ENCODE measurements at regions not wholly inside any gene's neighbourhood (a gene's known extent, or its start where the extent isn't known, plus 50 kb on each side); places are given as distances from the start of the nearest gene placed in this dataset.

- Histone ChIP-seq H3K27me3 (ENCODE audit: control insufficient read depth, insufficient read depth, low read length) (no peaks in the 10 kb centered on the region), H3K4me3 (ENCODE audit: low read depth, low read length) (no peak overlapping the region), H3K36me3 (ENCODE audit: control insufficient read depth, insufficient read depth, low read length) (no peaks in the 10 kb centered on the region)
- ChIA-PET CTCF (interaction anchor here (0.9 kb wide), 1 partner anchor 19 kb away, joined by 3 read pairs; no protein-coding TSS in a partner anchor), POLR2A (no interaction called here)
- DNase-seq (ENCODE audit: low read depth) = no peak
- TF ChIP-seq CTCF (IDR thresholded peaks at IDR 0.05; ENCODE audit: insufficient read depth, low read depth, low read length) = no peak
Observed at GRCh38 chr5:124581738-124582560, 164.5 kb downstream of the ZNF608 start.

- Histone ChIP-seq H3K36me3 (ENCODE audit: control insufficient read depth, insufficient read depth, low read length) (no peaks in the 10 kb centered on the region), H3K27me3 (ENCODE audit: control insufficient read depth, insufficient read depth, low read length) (no peaks in the 10 kb centered on the region), H3K4me3 (ENCODE audit: low read depth, low read length) (no peak overlapping the region)
- no peak for DNase-seq (ENCODE audit: low read depth)
- CTCF ChIA-PET = no interaction called here
- POLR2A ChIA-PET = interaction anchor here (0.5 kb wide), 1 partner anchor 131 kb away, joined by 3 read pairs; no protein-coding TSS in a partner anchor
- no peak for TF ChIP-seq CTCF (IDR thresholded peaks at IDR 0.05; ENCODE audit: insufficient read depth, low read depth, low read length)
Observed at GRCh38 chr5:124580925-124581737, 165.3 kb downstream of the ZNF608 start.

GRCh38 chr5:124580512-124580911 is 165.9 kb downstream of the ZNF608 start:
- ChIA-PET POLR2A (interaction anchor here (0.5 kb wide), 1 partner anchor 131 kb away, joined by 3 read pairs; no protein-coding TSS in a partner anchor), CTCF (interaction anchor here (1.3 kb wide), 1 partner anchor 12 kb away, joined by 4 read pairs; no protein-coding TSS in a partner anchor)
- no peak for TF ChIP-seq CTCF (IDR thresholded peaks at IDR 0.05; ENCODE audit: insufficient read depth, low read depth, low read length)
- Histone ChIP-seq H3K27me3 (ENCODE audit: control insufficient read depth, insufficient read depth, low read length) (no peaks in the 10 kb centered on the region), H3K4me3 (ENCODE audit: low read depth, low read length) (no peak overlapping the region), H3K36me3 (ENCODE audit: control insufficient read depth, insufficient read depth, low read length) (no peaks in the 10 kb centered on the region)
- no peak for DNase-seq (ENCODE audit: low read depth)

GRCh38 chr5:124576848-124577409 is 169.5 kb downstream of the ZNF608 start:
- no peak for TF ChIP-seq CTCF (IDR thresholded peaks at IDR 0.05; ENCODE audit: insufficient read depth, low read depth, low read length)
- H3K4me3 ChIP-seq (ENCODE audit: low read depth, low read length) = no peak overlapping the region
- ChIA-PET CTCF (no interaction called here), POLR2A (no interaction called here)
- H3K36me3 ChIP-seq (ENCODE audit: control insufficient read depth, insufficient read depth, low read length) = no peaks in the 10 kb centered on the region
- DNase-seq (ENCODE audit: low read depth) = no peak
- no peaks in the 10 kb centered on the region for H3K27me3 ChIP-seq (ENCODE audit: control insufficient read depth, insufficient read depth, low read length)

- TF ChIP-seq CTCF (IDR thresholded peaks at IDR 0.05; ENCODE audit: insufficient read depth, low read depth, low read length) = no peak
- no peaks in the 10 kb centered on the region for H3K36me3 ChIP-seq (ENCODE audit: control insufficient read depth, insufficient read depth, low read length)
- H3K4me3 ChIP-seq (ENCODE audit: low read depth, low read length) = no peak overlapping the region
- no peaks in the 10 kb centered on the region for H3K27me3 ChIP-seq (ENCODE audit: control insufficient read depth, insufficient read depth, low read length)
- DNase-seq (ENCODE audit: low read depth) = no peak
- POLR2A ChIA-PET = no interaction called here
- CTCF ChIA-PET = interaction anchor here (2.1 kb wide), 1 partner anchor 15 kb away, joined by 4 read pairs; no protein-coding TSS in a partner anchor
Observed at GRCh38 chr5:124575725-124576124, 170.7 kb downstream of the ZNF608 start.
